ENCODE measurements at regions not wholly inside any gene's neighbourhood (a gene's known extent, or its start where the extent isn't known, plus 50 kb on each side); places are given as distances from the start of the nearest gene placed in this dataset.
"Not testable (repeated sequence)": the region's sequence is repeated elsewhere in the genome, so short reads cannot be mapped to it uniquely, and the experiment has no call there.

DNA sequence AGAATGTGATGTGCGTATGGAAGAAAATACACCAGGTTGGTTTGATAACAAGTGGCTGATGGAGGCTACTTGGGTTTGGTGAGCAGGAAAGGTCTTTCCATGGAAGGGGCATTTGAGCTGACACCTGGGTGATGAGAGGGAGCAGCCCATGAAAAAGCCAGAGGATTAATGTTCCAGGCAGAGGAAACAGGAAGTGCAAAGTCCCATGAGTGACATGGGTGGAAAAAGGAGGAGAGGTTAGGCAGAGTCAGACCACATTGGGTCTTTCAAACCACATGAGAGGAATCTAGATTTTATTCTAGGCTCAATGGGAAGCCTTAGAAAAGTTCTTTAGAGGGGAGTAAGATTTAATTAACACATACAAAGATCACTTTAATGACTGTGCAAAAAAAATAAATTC is 195.7 kb downstream of the LRATD1 start:
- DNase-seq (ENCODE audit: low read depth in 3 of 3): no peak

GRCh38 chr2:14828968-14829367 is 196.5 kb downstream of the LRATD1 start:
- no peak for DNase-seq (ENCODE audit: low read depth in 3 of 3)

DNA sequence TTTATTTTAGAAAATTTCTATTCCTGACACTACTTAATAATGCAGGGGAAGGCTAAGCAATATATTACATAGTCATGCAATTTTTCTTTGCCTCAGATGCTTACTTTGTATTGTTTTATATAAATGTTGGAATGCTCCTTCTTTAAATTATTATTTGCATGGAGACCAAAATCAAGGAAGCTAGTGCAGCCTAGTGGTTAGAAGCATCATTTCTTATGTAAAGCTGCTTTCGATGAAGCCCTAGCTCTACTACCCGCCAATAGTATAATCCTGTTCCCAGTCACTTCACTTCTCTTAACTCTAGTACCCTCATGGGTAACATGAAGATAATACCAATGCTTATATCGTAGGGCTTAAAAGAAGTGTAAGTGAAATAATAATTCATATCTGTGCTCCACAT is 198.9 kb downstream of the LRATD1 start:
- no peak for DNase-seq (ENCODE audit: low read depth in 3 of 3)

GRCh38 chr2:14843507-14844204 is 211.1 kb downstream of the LRATD1 start:
- DNase-seq (ENCODE audit: low read depth in 3 of 3): no peak

- DNase-seq (ENCODE audit: low read depth in 3 of 3): no peak
Observed at GRCh38 chr2:14855751-14856150, 223.2 kb downstream of the LRATD1 start.

DNA sequence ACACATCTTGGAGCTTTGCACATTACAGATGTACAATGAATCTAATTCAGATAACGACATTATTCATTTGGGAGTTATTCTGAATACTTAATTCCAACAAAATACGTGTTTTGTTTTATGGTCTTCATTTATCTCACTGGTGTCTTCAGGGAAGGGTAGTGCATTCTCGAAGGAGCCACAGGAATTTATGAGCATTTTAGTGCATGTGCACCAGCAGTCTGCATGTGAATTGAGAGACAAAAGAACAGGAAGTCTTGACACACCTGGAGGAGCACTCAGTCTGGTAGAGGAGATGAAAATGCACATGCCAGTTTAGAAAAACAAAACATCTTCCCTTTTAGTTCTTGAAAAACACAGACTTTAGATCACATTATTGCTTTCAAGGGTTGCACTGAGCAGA is 228.7 kb downstream of the LRATD1 start:
- no peak for DNase-seq (ENCODE audit: low read depth in 3 of 3)

GRCh38 chr2:14866736-14867352 is 234.3 kb downstream of the LRATD1 start:
- DNase-seq (ENCODE audit: low read depth in 3 of 3): no peak

GRCh38 chr2:14867853-14868252 is 235.3 kb downstream of the LRATD1 start:
- no peak for DNase-seq (ENCODE audit: low read depth in 3 of 3)

DNA sequence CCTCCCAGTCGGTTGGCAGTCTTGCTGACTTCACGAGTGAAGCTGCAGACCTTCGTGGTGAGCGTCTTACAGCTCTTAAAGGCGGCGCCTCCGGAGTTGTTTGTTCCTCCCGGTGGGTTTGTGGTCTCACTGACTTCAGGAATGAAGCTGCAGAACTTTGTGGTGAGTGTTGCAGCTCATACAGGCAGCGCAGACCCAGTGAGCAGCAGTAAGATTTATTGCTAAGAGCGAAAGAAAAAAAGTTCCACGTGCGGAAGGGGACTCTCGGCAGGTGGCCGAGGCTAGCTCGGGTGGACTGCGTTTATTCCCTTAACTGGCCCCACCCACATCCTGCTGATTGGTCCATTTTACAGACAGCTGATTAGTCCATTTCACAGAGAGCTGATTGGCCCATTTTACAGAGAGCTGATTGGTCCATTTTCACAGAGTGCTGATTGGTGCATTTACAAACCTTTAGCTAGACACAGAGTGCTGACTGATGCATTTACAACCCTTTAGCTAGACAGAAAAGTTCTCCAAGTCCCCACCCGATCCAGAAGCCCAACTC is 240.3 kb downstream of the LRATD1 start:
- DNase-seq (ENCODE audit: low read depth in 3 of 3): no peak

DNA sequence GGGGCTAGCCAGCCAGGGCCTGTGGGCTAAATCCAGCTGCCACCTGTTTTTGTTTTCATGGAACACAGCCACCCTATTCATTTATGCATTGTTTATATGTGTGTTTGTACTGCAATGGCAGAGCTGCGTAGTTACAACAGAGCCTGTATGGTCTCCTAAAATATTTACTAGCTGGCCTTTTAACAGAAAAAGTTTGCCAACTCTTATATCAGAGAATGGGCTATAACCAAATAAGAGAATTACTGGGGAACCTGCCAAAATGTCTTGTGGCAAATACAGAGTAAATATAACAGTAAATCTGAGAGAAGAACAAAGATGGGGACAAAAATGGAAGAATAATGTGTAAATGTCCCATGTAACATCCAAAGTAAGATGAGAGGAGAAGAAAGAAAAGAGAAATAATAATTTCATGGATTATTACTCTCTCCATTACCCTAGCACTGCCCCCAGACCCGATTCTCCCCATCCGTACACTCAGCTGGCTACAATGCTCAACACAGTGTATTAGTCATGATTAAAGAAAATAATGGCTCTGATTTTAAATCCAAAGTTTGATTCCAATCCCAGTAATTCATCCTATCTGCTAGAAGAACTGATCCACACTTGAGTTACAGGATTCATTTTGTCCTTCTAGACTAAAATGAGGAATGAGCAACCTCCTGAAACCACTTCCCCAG is 249.3 kb downstream of the LRATD1 start:
- DNase-seq (ENCODE audit: low read depth in 3 of 3): no peak

DNA sequence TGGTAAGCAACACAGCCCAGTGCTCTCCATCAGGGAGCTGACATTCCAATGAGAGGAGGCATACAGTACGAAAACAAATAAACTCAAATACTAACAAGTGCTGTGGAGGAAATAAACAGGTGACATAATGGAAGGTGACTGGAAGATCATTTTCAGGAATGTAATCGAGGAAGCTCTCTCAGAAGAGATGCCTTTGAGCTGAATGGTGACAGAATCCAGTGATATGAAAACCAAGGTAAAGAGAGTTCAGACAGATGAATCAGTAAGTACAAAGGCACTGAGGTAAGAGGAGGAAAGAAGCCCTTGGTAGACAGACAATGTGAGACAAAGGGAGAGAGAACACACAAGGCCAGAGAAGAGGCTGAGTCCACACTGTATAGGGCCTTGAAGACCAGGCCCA is 252.1 kb downstream of the LRATD1 start:
- no peak for DNase-seq (ENCODE audit: low read depth in 3 of 3)

- no peak for DNase-seq (ENCODE audit: low read depth in 3 of 3)
Observed at GRCh38 chr2:14891546-14891945, 259.0 kb downstream of the LRATD1 start.

- DNase-seq (ENCODE audit: low read depth in 3 of 3): no peak
Observed at GRCh38 chr2:14896330-14897030, 264.0 kb downstream of the LRATD1 start.

DNA sequence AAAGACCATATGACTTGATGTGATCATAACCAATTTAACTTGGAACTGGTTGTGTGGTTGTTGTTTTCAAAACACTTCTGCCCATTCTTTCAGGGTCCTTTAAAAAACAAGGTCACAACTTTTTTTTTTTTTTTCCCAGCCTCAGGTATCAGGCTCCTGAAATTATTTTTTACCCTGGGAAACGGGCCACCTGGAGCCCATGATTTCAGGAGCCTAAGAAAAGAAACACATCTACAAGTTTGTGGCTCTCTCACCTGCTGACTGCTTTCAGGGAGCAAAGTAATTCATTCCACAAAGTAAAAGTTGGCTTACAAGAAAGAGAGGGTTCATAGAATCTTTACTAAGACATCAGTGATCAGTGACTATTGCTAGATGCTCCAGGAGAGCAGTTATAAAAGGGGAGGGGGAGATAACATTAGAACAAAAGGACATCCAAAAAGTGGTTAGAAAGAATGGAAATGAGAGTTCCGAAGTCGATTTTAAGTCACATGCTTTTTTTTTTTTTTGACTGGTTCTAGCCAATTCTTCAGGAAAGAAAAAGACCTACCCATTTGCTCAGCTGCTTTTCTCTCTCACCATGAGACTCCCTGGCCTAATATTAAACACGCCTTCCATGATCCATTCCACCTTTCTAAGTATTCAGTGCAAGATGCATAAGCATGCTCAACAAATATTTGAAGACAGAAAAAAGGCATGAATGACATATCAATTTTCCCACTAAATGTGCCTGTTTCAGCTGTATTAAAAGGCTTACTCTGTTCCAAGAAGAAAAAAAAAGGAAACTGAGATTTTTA is 267.3 kb downstream of the LRATD1 start:
- no peak for DNase-seq (ENCODE audit: low read depth in 3 of 3)

GRCh38 chr2:14901737-14902136 is 269.2 kb downstream of the LRATD1 start:
- no peak for DNase-seq (ENCODE audit: low read depth in 3 of 3)

DNA sequence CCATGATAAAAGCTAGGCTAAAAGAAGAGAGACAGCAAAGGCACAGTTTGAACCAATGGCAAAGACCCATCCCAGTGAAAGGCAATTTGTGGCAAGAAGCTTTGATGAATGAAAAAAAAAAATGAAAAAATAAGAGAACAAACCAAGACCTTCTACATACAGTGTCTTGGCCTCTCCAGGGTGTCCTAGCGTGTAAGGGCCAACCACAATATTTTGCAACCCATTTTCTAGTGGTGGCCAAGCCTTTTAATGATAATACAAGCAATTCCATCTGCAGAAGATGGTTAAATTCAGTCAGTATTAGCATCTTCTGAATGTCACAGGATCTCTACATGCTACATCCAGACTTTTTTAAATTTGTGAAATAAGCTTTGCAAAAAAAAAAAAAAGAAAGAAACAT is 270.4 kb downstream of the LRATD1 start:
- DNase-seq (ENCODE audit: low read depth in 3 of 3): no peak

GRCh38 chr2:14903709-14904374 is 271.3 kb downstream of the LRATD1 start:
- DNase-seq (ENCODE audit: low read depth in 3 of 3): peak in 2 of 3 experiments; percentile 8 to 54

DNA sequence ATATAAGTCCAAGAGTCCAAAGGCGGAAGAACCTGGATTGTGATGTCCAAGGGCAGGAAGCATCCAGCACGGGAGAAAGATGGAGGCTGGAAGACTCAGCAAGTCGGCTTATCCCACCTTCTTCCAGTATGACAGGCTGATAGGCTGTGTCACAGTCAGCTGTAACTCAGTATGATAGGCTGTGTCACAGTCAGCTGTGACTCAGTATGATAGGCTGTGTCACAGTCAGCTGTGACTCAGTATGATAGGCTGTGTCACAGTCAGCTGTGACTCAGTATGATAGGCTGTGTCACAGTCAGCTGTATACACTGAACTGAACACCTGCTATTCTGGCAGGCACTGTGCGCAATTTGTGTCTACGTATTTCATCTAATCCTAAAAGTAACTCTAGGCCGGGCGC is 271.9 kb downstream of the LRATD1 start:
- not testable (repeated sequence) for DNase-seq (ENCODE audit: low read depth in 3 of 3)

GRCh38 chr2:14905571-14905970 is 273.1 kb downstream of the LRATD1 start:
- DNase-seq (ENCODE audit: low read depth in 3 of 3): no peak

- DNase-seq (ENCODE audit: low read depth in 3 of 3): no peak
Observed at GRCh38 chr2:14907014-14907612, 274.6 kb downstream of the LRATD1 start.
